ENCODE measurements at regions not wholly inside any gene's neighbourhood (a gene's known extent, or its start where the extent isn't known, plus 50 kb on each side); places are given as distances from the start of the nearest gene placed in this dataset.

GRCh38 chr15:87564681-87565080 is 691.9 kb downstream of the NTRK3 start:
- TF ChIP-seq GATA3 (IDR thresholded peaks at IDR 0.05; ENCODE audit: low read depth, low read length) (no peak), GATA2 (IDR thresholded peaks at IDR 0.05; ENCODE audit: low read depth, low read length) (no peak)

Data from SH-SY5Y (cell line).